ENCODE measurements at regions not wholly inside any gene's neighbourhood (a gene's known extent, or its start where the extent isn't known, plus 50 kb on each side); places are given as distances from the start of the nearest gene placed in this dataset.
A peak's percentile ranks its signal among the peaks of the same experiment; 100 is the strongest.
"Not testable (repeated sequence)": the region's sequence is repeated elsewhere in the genome, so short reads cannot be mapped to it uniquely, and the experiment has no call there.

GRCh38 chr2:187637771-187638170 lies 83.5 kb upstream of the TFPI start:
- H2AFZ ChIP-seq (ENCODE audit: low read length, unreplicated experiment); H3K4me3 ChIP-seq (ENCODE audit: low read depth, low read length); H3K79me2 ChIP-seq (ENCODE audit: control insufficient read depth, insufficient read depth, low read length, unreplicated experiment); H3K4me1 ChIP-seq (ENCODE audit: control insufficient read depth, insufficient read depth, low read length, unreplicated experiment); H3K36me3 ChIP-seq (ENCODE audit: insufficient read depth, low read length); H3K27ac ChIP-seq (ENCODE audit: low read depth, low read length); H3K27me3 ChIP-seq (ENCODE audit: insufficient read depth, low read length): not testable (repeated sequence)

GRCh38 chr2:187638840-187639239 lies 84.6 kb upstream of the TFPI start:
- H3K36me3 ChIP-seq (ENCODE audit: insufficient read depth, low read length) = no peaks in the 10 kb centered on the region
- no peak overlapping the region for H3K27ac ChIP-seq (ENCODE audit: low read depth, low read length)

DNA sequence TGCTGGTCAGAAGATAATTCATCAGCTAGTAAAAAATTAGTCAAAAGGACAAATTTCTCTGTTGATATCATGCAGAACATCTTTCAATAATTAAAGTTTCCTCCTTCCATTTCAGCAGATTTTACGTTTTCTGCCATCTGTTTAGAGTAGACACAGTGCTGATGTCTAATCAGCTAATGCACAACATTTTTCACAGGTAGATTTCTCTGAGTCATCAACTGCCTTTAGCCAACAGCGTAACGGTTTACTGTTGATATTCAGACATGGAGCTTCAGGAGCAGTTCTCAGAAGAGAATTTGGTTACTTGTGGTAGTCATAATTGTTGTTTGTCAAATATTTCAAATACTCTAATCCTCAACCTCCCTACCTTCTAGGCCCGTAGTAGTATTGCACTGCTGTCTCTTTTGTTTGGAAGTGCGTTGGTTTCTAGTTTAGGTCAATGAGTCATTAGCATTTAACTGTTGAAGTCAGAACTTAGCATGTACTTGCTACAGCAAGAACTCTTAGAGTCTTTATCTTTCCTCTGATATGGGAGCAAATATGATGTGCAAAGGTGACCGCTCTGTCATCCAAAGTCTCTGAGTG lies 86.8 kb upstream of the TFPI start:
- Histone ChIP-seq H3K4me3 (ENCODE audit: low read depth, low read length) (no peak overlapping the region), H3K4me1 (ENCODE audit: control insufficient read depth, insufficient read depth, low read length, unreplicated experiment) (peaks cover 19% of the 10 kb centered on the region), H3K27ac (ENCODE audit: low read depth, low read length) (no peak overlapping the region), H3K27me3 (ENCODE audit: insufficient read depth, low read length) (no peaks in the 10 kb centered on the region), H3K36me3 (ENCODE audit: insufficient read depth, low read length) (no peaks in the 10 kb centered on the region), H2AFZ (ENCODE audit: low read length, unreplicated experiment) (no peak overlapping the region), H3K79me2 (ENCODE audit: control insufficient read depth, insufficient read depth, low read length, unreplicated experiment) (no peaks in the 10 kb centered on the region)

More at GRCh38 chr2:187638840-187639239, 84.6 kb upstream of the TFPI start:
- H3K79me2 ChIP-seq (ENCODE audit: control insufficient read depth, insufficient read depth, low read length, unreplicated experiment) = no peaks in the 10 kb centered on the region
- no peaks in the 10 kb centered on the region for H3K4me1 ChIP-seq (ENCODE audit: control insufficient read depth, insufficient read depth, low read length, unreplicated experiment)
- no peaks in the 10 kb centered on the region for H3K27me3 ChIP-seq (ENCODE audit: insufficient read depth, low read length)
- no peak overlapping the region for H3K4me3 ChIP-seq (ENCODE audit: low read depth, low read length)
- no peak overlapping the region for H2AFZ ChIP-seq (ENCODE audit: low read length, unreplicated experiment)

DNA sequence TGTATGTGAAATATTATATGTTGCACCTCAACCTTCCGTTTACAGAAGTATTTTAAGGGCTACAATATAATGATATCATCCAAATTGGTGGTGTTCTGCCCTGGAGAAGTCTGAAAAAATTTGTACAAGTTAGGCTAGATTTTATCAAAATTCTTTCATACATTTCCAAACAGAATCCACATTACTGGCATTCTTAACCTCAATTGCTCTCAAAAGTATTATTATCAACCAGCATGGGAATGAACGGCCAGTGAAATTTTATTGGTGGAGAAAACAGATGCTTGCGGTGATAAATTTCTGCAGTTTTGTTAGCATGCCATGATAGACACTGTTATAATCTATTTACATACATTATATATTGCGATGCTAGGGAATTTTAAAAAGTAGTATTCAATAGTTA lies 88.3 kb upstream of the TFPI start:
- no peak overlapping the region for H3K4me3 ChIP-seq (ENCODE audit: low read depth, low read length)
- no peak overlapping the region for H3K27ac ChIP-seq (ENCODE audit: low read depth, low read length)
- H3K4me1 ChIP-seq (ENCODE audit: control insufficient read depth, insufficient read depth, low read length, unreplicated experiment) = peaks cover 34% of the 10 kb centered on the region
- no peak overlapping the region for H2AFZ ChIP-seq (ENCODE audit: low read length, unreplicated experiment)
- H3K79me2 ChIP-seq (ENCODE audit: control insufficient read depth, insufficient read depth, low read length, unreplicated experiment) = no peaks in the 10 kb centered on the region
- H3K36me3 ChIP-seq (ENCODE audit: insufficient read depth, low read length) = no peaks in the 10 kb centered on the region
- H3K27me3 ChIP-seq (ENCODE audit: insufficient read depth, low read length) = no peaks in the 10 kb centered on the region

- Histone ChIP-seq H2AFZ (ENCODE audit: low read length, unreplicated experiment) (peak overlapping the region; percentile 28), H3K27ac (ENCODE audit: low read depth, low read length) (peak overlapping the region; percentile 84), H3K79me2 (ENCODE audit: control insufficient read depth, insufficient read depth, low read length, unreplicated experiment) (no peaks in the 10 kb centered on the region), H3K4me3 (ENCODE audit: low read depth, low read length) (no peak overlapping the region), H3K36me3 (ENCODE audit: insufficient read depth, low read length) (no peaks in the 10 kb centered on the region), H3K27me3 (ENCODE audit: insufficient read depth, low read length) (no peaks in the 10 kb centered on the region), H3K4me1 (ENCODE audit: control insufficient read depth, insufficient read depth, low read length, unreplicated experiment) (peaks cover 39% of the 10 kb centered on the region)
These were observed 90.3 kb upstream of the TFPI start for GRCh38 chr2:187644486-187644885.

- Histone ChIP-seq H3K4me1 (ENCODE audit: control insufficient read depth, insufficient read depth, low read length, unreplicated experiment) (peaks cover 39% of the 10 kb centered on the region), H3K27me3 (ENCODE audit: insufficient read depth, low read length) (no peaks in the 10 kb centered on the region), H3K27ac (ENCODE audit: low read depth, low read length) (peak overlapping the region; percentile 84), H2AFZ (ENCODE audit: low read length, unreplicated experiment) (peak overlapping the region; percentile 83), H3K79me2 (ENCODE audit: control insufficient read depth, insufficient read depth, low read length, unreplicated experiment) (no peaks in the 10 kb centered on the region), H3K36me3 (ENCODE audit: insufficient read depth, low read length) (no peaks in the 10 kb centered on the region), H3K4me3 (ENCODE audit: low read depth, low read length) (no peak overlapping the region; the same call in 1 of the 2 replicates)
These were observed 90.7 kb upstream of the TFPI start for GRCh38 chr2:187644981-187645380.

DNA sequence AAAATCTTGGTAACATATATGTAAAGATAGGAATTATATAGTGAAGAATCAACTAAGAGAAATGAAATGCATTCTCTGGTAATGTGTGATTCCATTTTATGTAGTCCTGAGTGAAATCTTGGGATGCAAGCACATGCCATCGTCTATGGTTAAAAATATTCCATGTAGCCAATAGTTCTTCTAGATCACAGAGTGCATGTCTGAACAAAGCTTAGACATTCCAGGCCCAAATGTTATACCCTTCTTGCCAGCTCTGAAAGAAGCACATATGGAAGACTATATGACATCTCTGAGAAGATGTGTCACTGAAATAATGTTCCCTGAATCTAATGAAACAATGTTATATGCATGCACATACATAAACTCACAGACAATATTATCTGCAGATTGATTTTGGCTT lies 92.3 kb upstream of the TFPI start:
- Histone ChIP-seq H3K27me3 (ENCODE audit: insufficient read depth, low read length) (no peaks in the 10 kb centered on the region), H3K4me1 (ENCODE audit: control insufficient read depth, insufficient read depth, low read length, unreplicated experiment) (peaks cover 39% of the 10 kb centered on the region), H3K36me3 (ENCODE audit: insufficient read depth, low read length) (no peaks in the 10 kb centered on the region), H3K4me3 (ENCODE audit: low read depth, low read length) (peak overlapping the region; percentile 58), H2AFZ (ENCODE audit: low read length, unreplicated experiment) (peak overlapping the region; percentile 64), H3K79me2 (ENCODE audit: control insufficient read depth, insufficient read depth, low read length, unreplicated experiment) (no peaks in the 10 kb centered on the region), H3K27ac (ENCODE audit: low read depth, low read length) (no peak overlapping the region)

- no peak overlapping the region for H2AFZ ChIP-seq (ENCODE audit: low read length, unreplicated experiment)
- no peaks in the 10 kb centered on the region for H3K79me2 ChIP-seq (ENCODE audit: control insufficient read depth, insufficient read depth, low read length, unreplicated experiment)
- no peak overlapping the region for H3K27ac ChIP-seq (ENCODE audit: low read depth, low read length)
- no peak overlapping the region for H3K4me3 ChIP-seq (ENCODE audit: low read depth, low read length)
- no peaks in the 10 kb centered on the region for H3K4me1 ChIP-seq (ENCODE audit: control insufficient read depth, insufficient read depth, low read length, unreplicated experiment)
- H3K36me3 ChIP-seq (ENCODE audit: insufficient read depth, low read length) = no peaks in the 10 kb centered on the region
- H3K27me3 ChIP-seq (ENCODE audit: insufficient read depth, low read length) = no peaks in the 10 kb centered on the region
These were observed 100.3 kb upstream of the TFPI start for GRCh38 chr2:187654535-187654934.

DNA sequence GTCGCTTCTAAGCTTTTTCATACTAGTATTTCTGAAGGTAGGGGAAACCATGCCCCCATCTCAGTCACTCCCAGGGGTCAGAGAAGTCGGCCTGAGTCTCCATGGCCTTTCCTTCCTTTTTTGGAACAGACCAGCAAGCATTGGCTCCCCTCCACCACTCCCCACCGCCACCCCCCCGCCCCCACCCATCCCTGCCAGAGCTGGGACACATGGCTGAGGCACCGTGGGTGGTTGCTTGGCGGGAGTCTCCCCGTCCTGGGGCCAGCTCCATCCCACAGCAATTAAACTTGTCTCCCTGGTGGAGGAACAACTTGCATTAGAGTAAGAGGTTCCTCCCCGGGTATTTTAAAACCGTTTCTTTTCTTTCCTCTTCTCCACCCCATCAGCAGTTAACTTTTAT lies 100.8 kb upstream of the TFPI start:
- H3K4me3 ChIP-seq (ENCODE audit: low read depth, low read length) = no peak overlapping the region
- no peak overlapping the region for H3K27ac ChIP-seq (ENCODE audit: low read depth, low read length)
- no peaks in the 10 kb centered on the region for H3K36me3 ChIP-seq (ENCODE audit: insufficient read depth, low read length)
- H2AFZ ChIP-seq (ENCODE audit: low read length, unreplicated experiment) = no peak overlapping the region
- no peaks in the 10 kb centered on the region for H3K79me2 ChIP-seq (ENCODE audit: control insufficient read depth, insufficient read depth, low read length, unreplicated experiment)
- no peaks in the 10 kb centered on the region for H3K4me1 ChIP-seq (ENCODE audit: control insufficient read depth, insufficient read depth, low read length, unreplicated experiment)
- no peaks in the 10 kb centered on the region for H3K27me3 ChIP-seq (ENCODE audit: insufficient read depth, low read length)

GRCh38 chr2:187656123-187656522 lies 101.9 kb upstream of the TFPI start:
- Histone ChIP-seq H3K4me3 (ENCODE audit: low read depth, low read length) (no peak overlapping the region), H3K27ac (ENCODE audit: low read depth, low read length) (no peak overlapping the region), H2AFZ (ENCODE audit: low read length, unreplicated experiment) (no peak overlapping the region), H3K79me2 (ENCODE audit: control insufficient read depth, insufficient read depth, low read length, unreplicated experiment) (no peaks in the 10 kb centered on the region), H3K27me3 (ENCODE audit: insufficient read depth, low read length) (no peaks in the 10 kb centered on the region), H3K36me3 (ENCODE audit: insufficient read depth, low read length) (no peaks in the 10 kb centered on the region), H3K4me1 (ENCODE audit: control insufficient read depth, insufficient read depth, low read length, unreplicated experiment) (no peaks in the 10 kb centered on the region)

DNA sequence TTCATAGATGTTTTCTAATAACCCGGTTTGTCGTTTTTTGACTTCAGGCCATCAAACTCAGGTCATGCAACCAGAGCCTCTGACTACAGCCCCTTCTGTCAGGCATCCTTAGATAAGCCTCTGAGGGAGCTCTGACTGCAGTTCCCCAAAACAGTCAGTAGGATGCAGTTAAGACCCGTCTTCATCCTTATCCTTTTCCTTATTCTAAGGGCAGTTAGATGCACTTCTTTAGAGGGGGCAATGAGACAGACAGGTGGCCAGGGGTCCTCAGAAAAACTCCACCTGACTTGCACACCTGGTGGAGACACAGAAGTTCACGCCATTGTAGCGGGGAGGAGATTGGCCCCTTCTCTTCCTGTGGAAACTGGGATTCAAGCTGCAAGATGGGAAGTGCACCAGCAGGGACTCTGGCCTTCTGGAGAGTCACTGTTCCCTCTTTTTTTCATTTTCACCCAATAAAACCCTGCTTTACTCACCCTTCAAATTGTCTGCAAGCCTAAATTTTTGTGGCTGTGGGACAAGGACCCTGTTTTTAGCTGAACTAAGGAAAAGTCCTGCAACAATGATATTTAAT lies 104.8 kb upstream of the TFPI start:
- no peaks in the 10 kb centered on the region for H3K27me3 ChIP-seq (ENCODE audit: insufficient read depth, low read length)
- H3K4me1 ChIP-seq (ENCODE audit: control insufficient read depth, insufficient read depth, low read length, unreplicated experiment) = no peaks in the 10 kb centered on the region
- no peak overlapping the region for H2AFZ ChIP-seq (ENCODE audit: low read length, unreplicated experiment)
- no peak overlapping the region for H3K27ac ChIP-seq (ENCODE audit: low read depth, low read length)
- H3K36me3 ChIP-seq (ENCODE audit: insufficient read depth, low read length) = no peaks in the 10 kb centered on the region
- no peak overlapping the region for H3K4me3 ChIP-seq (ENCODE audit: low read depth, low read length)
- H3K79me2 ChIP-seq (ENCODE audit: control insufficient read depth, insufficient read depth, low read length, unreplicated experiment) = no peaks in the 10 kb centered on the region

All from ACC112 (cell line).